ENCODE measurements at regions not wholly inside any gene's neighbourhood (a gene's known extent, or its start where the extent isn't known, plus 50 kb on each side); places are given as distances from the start of the nearest gene placed in this dataset.
"Not testable (repeated sequence)": the region's sequence is repeated elsewhere in the genome, so short reads cannot be mapped to it uniquely, and the experiment has no call there.

DNA sequence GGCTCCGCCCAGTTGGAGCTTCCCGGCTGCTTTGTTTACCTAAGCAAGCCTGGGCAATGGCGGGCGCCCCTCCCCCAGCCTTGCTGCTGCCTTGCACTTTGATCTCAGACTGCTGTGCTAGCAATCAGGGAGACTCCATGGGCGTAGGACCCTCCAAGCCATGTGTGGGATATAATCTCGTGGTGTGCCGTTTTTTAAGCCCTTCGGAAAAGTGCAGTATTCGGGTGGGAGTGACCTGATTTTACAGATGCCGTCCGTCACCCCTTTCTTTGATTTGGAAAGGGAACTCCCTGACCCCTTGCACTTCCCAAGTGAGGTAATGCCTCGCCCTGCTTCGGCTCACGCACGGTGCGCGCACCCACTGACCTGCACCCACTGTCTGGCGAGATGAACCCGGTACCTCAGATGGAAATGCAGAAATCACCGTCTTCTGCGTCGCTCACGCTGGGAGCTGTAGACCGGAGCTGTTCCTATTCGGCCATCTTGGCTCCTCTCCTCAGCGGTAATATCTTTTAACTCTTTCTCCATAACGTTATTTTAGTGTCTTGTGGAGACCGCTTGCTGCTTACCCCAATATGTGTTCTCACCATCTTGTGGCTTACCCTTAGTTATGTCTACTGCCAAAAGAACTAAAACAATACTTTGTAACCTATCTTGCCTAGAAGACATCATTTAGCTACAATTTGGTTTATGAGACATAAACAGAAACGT, 328.7 kb upstream of the EPHA5 start:
- ATAC-seq = peak; percentile 77
- FAIRE-seq; H4K20me1 ChIP-seq (ENCODE audit: insufficient read depth, low read length); H3K4me1 ChIP-seq (ENCODE audit: insufficient read depth, low read length); H3K27me3 ChIP-seq (ENCODE audit: control insufficient read depth in 1 of 2, insufficient read depth in 2 of 2, low read length in 2 of 2); CTCF ChIA-PET (ENCODE audit: low intra/inter-chr PET ratio, low total read pairs); intact Hi-C loops (cut with micrococcal nuclease; ENCODE audit: unreplicated experiment); in situ Hi-C loops (cut with HindIII; ENCODE audit: extremely low pct_ligation_motif_present, low pct_unique_long_range_greater_than_20kb); H3K36me3 ChIP-seq (replicated peaks in 1 of 2; ENCODE audit: control insufficient read depth in 1 of 2, insufficient read depth in 2 of 2, low read length in 2 of 2); H3K9me3 ChIP-seq (ENCODE audit: low read length); TF ChIP-seq HNF4G (CRISPR knock-in tag; IDR thresholded peaks at IDR 0.05; ENCODE audit: borderline replicate concordance, low read depth); SP1 (IDR thresholded peaks at IDR 0.05): not testable (repeated sequence)
- peak overlapping the region; percentile 11 for H2AFZ ChIP-seq (ENCODE audit: low read length)
- POLR2A ChIA-PET = interaction anchor here (1.1 to 2.0 kb wide), 4 partner anchors 8 to 19 kb away, joined by 3 to 13 read pairs (median 4); no protein-coding TSS in a partner anchor
- peak overlapping the region; percentile 95 for H3K27ac ChIP-seq (ENCODE audit: extremely low read length, insufficient read depth, low read length)
- whole genome bisulfite sequencing (ENCODE audit: low lambda C conversion rate) = 35% methylated on average over 26 of the region's 29 CpGs
- BruUV-seq (replicated peaks) = TSS peak; percentile 74
- H3K4me2 ChIP-seq (ENCODE audit: low read depth, low read length) = peak overlapping the region; percentile 61
- peak overlapping the region; percentile 87 for H3K9ac ChIP-seq (ENCODE audit: insufficient read depth, low read depth, low read length)
- DNase-seq (ENCODE audit: low spot score) = peak; percentile 25
- peaks cover 41% of the 10 kb centered on the region for H3K79me2 ChIP-seq (ENCODE audit: insufficient read depth, low read length)
- peak overlapping the region; percentile 69 to 88 (median 69) for H3K4me3 ChIP-seq (replicated peaks in 1 of 3; ENCODE audit: insufficient read depth in 1 of 3, low read depth in 2 of 3, low read length in 3 of 3)
- 0 out of 2 replicates have a peak, but pooled peaks have one; percentile 24 for TF ChIP-seq RXRA (CRISPR knock-in tag; IDR thresholded peaks at IDR 0.05)
- TF ChIP-seq HNF4G (IDR thresholded peaks at IDR 0.05; ENCODE audit: borderline replicate concordance, low read depth, low read length) = peak; percentile 35; the same call in 1 of the 2 replicates
- TF ChIP-seq, protein P1, sequence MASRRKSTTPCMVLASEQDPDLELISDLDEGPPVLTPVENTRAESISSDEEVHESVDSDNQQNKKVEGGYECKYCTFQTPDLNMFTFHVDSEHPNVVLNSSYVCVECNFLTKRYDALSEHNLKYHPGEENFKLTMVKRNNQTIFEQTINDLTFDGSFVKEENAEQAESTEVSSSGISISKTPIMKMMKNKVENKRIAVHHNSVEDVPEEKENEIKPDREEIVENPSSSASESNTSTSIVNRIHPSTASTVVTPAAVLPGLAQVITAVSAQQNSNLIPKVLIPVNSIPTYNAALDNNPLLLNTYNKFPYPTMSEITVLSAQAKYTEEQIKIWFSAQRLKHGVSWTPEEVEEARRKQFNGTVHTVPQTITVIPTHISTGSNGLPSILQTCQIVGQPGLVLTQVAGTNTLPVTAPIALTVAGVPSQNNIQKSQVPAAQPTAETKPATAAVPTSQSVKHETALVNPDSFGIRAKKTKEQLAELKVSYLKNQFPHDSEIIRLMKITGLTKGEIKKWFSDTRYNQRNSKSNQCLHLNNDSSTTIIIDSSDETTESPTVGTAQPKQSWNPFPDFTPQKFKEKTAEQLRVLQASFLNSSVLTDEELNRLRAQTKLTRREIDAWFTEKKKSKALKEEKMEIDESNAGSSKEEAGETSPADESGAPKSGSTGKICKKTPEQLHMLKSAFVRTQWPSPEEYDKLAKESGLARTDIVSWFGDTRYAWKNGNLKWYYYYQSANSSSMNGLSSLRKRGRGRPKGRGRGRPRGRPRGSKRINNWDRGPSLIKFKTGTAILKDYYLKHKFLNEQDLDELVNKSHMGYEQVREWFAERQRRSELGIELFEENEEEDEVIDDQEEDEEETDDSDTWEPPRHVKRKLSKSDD (CRISPR knock-in tag; IDR thresholded peaks at IDR 0.05; ENCODE audit: low read depth) = 0 out of 2 replicates have a peak, but pooled peaks have one; percentile 45
- TF ChIP-seq PAXIP1 (CRISPR knock-in tag; conservative IDR thresholded peaks at IDR 0.05) = peak; percentile 68
- TF ChIP-seq KLF15 (CRISPR knock-in tag; IDR thresholded peaks at IDR 0.05; ENCODE audit: borderline replicate concordance) = 0 out of 2 replicates have a peak, but pooled peaks have one; percentile 29
- peak; percentile 26; the same call in 1 of the 2 replicates for TF ChIP-seq SP1 (CRISPR knock-in tag; IDR thresholded peaks at IDR 0.05)
- TF ChIP-seq CBX5 (CRISPR knock-in tag; IDR thresholded peaks at IDR 0.05; ENCODE audit: borderline replicate concordance) = peak; percentile 29; the same call in 1 of the 2 replicates
- TF ChIP-seq GATAD1 (CRISPR knock-in tag; IDR thresholded peaks at IDR 0.05) = 0 out of 2 replicates have a peak, but pooled peaks have one; percentile 29
- peak; percentile 32; the same call in 1 of the 2 replicates for TF ChIP-seq THAP9 (CRISPR knock-in tag; IDR thresholded peaks at IDR 0.05; ENCODE audit: borderline replicate concordance)

Measured in HepG2 (cell line).